B cell (primary cell): ENCODE measurements at regions not wholly inside any gene's neighbourhood (a gene's known extent, or its start where the extent isn't known, plus 50 kb on each side); places are given as distances from the start of the nearest gene placed in this dataset.

Experiments used
- ATAC-seq: fragments of 200-7000 bp; cut with Tn5 transposase; one replicate; pipeline ENCODE4 v1.10.0; 2021; ENCODE audit warnings: low read depth, mild to moderate bottlenecking, moderate number of reproducible peaks, moderate library complexity
- CTCF ChIA-PET: fragments of 350-600 bp; sonication (Branson Sonifier 250); formaldehyde crosslinking; loops from one replicate; lab custom pipeline; 2021; ENCODE audit warnings: antibody characterized with exemption, inconsistent platforms; lab: Charles Lee
- POLR2A ChIA-PET: fragments of 350-600 bp; sonication (Branson Sonifier 250); formaldehyde crosslinking; loops from one replicate; lab custom pipeline; 2021; ENCODE audit warnings: antibody characterized with exemption; lab: Charles Lee
- DNase-seq: peaks from one replicate; pipeline ENCODE4 v3.0.0; 2013
- H2AFZ ChIP-seq: 2 replicates; pipeline ENCODE4 v1.6.1; 2012; ENCODE audit warnings: mild to moderate bottlenecking, low read depth, low read length; ENCODE audit not compliant: insufficient read depth, poor library complexity, severe bottlenecking
- H3K27ac ChIP-seq, 2 donors: 1 replicate in 1 of 2; 2 replicates in 1 of 2; pipeline ENCODE4 v1.5.1; 2012 to 2013; ENCODE audit warnings: low read length in 2 of 2, mild to moderate bottlenecking in 2 of 2, moderate library complexity in 1 of 2
- H3K27me3 ChIP-seq, 4 experiments: fragments of 200-600 bp in 1 of 4; sonication (generic) in 1 of 4; replicated peaks in 1 of 4; 1 replicate in 2 of 4; 2 replicates in 2 of 4; pipeline versions ENCODE4 v1.6.1 to v1.7.0; 2013 to 2016; ENCODE audit warnings: low read length in 3 of 4, mild to moderate bottlenecking in 2 of 4, mixed read lengths in 1 of 4, moderate library complexity in 1 of 4; ENCODE audit not compliant: insufficient read depth in 4 of 4, control insufficient read depth in 3 of 4; ENCODE audit errors: control extremely low read depth in 1 of 4
- H3K36me3 ChIP-seq, 2 experiments: replicated peaks in 1 of 2; 1 replicate in 1 of 2; 2 replicates in 1 of 2; pipeline versions ENCODE4 v1.6.1 to v1.7.1; 2013; ENCODE audit warnings: low read length in 1 of 2; ENCODE audit not compliant: insufficient read depth in 2 of 2, control insufficient read depth in 1 of 2; ENCODE audit errors: control extremely low read depth in 1 of 2, extremely low read depth in 1 of 2
- H3K4me1 ChIP-seq, 2 donors: fragments of 200-600 bp in 1 of 2; sonication (generic) in 1 of 2; 1 replicate in 1 of 2; 2 replicates in 1 of 2; pipeline versions ENCODE4 v1.5.1 to v1.6.1; 2013 to 2017; ENCODE audit warnings: low read length in 2 of 2; ENCODE audit not compliant: control insufficient read depth in 2 of 2, insufficient read depth in 2 of 2
- H3K4me2 ChIP-seq: replicated peaks from 2 replicates; pipeline ENCODE3; 2012; ENCODE audit warnings: mild to moderate bottlenecking, low read depth, low read length; ENCODE audit not compliant: poor library complexity, severe bottlenecking
- H3K4me3 ChIP-seq, 5 experiments: fragments of 200-600 bp in 1 of 5; sonication (generic) in 1 of 5; 1 replicate in 3 of 5; 2 replicates in 2 of 5; pipeline versions ENCODE4 v1.5.1 to v1.7.0; 2011 to 2016; ENCODE audit warnings: low read length in 4 of 5, mild to moderate bottlenecking in 4 of 5, low read depth in 2 of 5, control low read depth in 1 of 5, moderate library complexity in 1 of 5; ENCODE audit not compliant: insufficient read depth in 1 of 5; ENCODE audit errors: control extremely low read depth in 1 of 5, extremely low read depth in 1 of 5
- H3K79me2 ChIP-seq: fragments of 200-600 bp; sonication (generic); one replicate; pipeline ENCODE4 v1.6.0; 2016; ENCODE audit warnings: low read length; ENCODE audit not compliant: control insufficient read depth, insufficient read depth
- H3K9ac ChIP-seq: fragments of 200-600 bp; sonication (generic); 2 replicates; pipeline ENCODE4 v1.6.1; 2017; ENCODE audit warnings: mild to moderate bottlenecking, low read length, moderate library complexity
- H3K9me3 ChIP-seq, 3 donors: one replicate each; pipeline versions ENCODE4 v1.6.1 to v1.7.1; 2013; ENCODE audit warnings: low read length in 2 of 3; ENCODE audit not compliant: control insufficient read depth in 2 of 3, insufficient read depth in 1 of 3; ENCODE audit errors: control extremely low read depth in 1 of 3
- H4K20me1 ChIP-seq: 2 replicates; pipeline ENCODE4 v1.6.0; 2012; ENCODE audit warnings: mild to moderate bottlenecking, low read length; ENCODE audit not compliant: insufficient read depth, control insufficient read depth, poor library complexity, severe bottlenecking
- H3K27ac Mint-ChIP-seq: one replicate; pipeline ENCODE4 v1.8.0; 2021; ENCODE audit warnings: mixed read lengths
- H3K27me3 Mint-ChIP-seq: one replicate; pipeline ENCODE4 v1.8.0; 2021; ENCODE audit warnings: mixed read lengths
- H3K4me1 Mint-ChIP-seq: one replicate; pipeline ENCODE4 v1.8.0; 2021; ENCODE audit warnings: mixed read lengths
- H3K4me3 Mint-ChIP-seq: one replicate; pipeline ENCODE4 v1.8.0; 2021; ENCODE audit warnings: mixed read lengths
- H3K9me3 Mint-ChIP-seq: one replicate; pipeline ENCODE4 v1.8.0; 2022; ENCODE audit warnings: mixed read lengths; ENCODE audit not compliant: insufficient read depth
- EZH2 ChIP-seq: IDR thresholded peaks from 2 replicates; pipeline ENCODE4 v1.6.1; 2012; ENCODE audit warnings: borderline replicate concordance, low read depth, mild to moderate bottlenecking, moderate library complexity, low read length; ENCODE audit not compliant: insufficient read depth, poor library complexity, severe bottlenecking
- WGBS: methylation state at CpG from one replicate; pipeline ENCODE4 v1.1.5; 2013; ENCODE audit warnings: missing lambda C conversion rate; ENCODE audit not compliant: insufficient coverage; 5-methylcytosine and 5-hydroxymethylcytosine counted together
- intact Hi-C: fragments of 100-400 bp; cut with micrococcal nuclease; formaldehyde crosslinking; loops from one replicate; pipeline ENCODE4 v1.10.0; 2022
- TF ChIP-seq, protein P1 (sequence below): fragments of 200-600 bp; IDR thresholded peaks from one replicate; pipeline ENCODE4 v1.8.0; 2022; ENCODE audit warnings: antibody characterized with exemption, mild to moderate bottlenecking

DNA sequence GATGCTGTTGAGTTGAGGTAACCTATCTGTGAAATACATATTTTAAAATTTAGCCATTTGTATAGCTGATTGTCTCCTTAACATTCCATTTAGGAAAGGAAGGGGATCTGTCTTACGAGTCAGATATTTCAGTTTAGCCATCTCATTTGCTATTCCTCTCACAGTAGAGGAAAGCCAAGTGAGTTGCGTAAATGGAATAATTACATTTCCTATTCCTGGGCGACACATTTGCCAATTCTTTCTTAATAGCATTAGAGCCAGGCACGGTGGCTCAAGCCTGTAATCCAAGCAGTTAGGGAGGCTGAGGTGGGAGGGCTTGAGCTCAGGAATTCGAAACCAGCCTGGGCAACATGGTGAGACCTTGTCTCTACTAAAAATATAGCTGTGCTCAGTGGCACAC lies 116.3 kb downstream of the TMX1 start:
- TF ChIP-seq EZH2 = no peak
- TF ChIP-seq, protein P1, sequence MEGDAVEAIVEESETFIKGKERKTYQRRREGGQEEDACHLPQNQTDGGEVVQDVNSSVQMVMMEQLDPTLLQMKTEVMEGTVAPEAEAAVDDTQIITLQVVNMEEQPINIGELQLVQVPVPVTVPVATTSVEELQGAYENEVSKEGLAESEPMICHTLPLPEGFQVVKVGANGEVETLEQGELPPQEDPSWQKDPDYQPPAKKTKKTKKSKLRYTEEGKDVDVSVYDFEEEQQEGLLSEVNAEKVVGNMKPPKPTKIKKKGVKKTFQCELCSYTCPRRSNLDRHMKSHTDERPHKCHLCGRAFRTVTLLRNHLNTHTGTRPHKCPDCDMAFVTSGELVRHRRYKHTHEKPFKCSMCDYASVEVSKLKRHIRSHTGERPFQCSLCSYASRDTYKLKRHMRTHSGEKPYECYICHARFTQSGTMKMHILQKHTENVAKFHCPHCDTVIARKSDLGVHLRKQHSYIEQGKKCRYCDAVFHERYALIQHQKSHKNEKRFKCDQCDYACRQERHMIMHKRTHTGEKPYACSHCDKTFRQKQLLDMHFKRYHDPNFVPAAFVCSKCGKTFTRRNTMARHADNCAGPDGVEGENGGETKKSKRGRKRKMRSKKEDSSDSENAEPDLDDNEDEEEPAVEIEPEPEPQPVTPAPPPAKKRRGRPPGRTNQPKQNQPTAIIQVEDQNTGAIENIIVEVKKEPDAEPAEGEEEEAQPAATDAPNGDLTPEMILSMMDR = no peak
- DNase-seq (no peak), ATAC-seq (no peak)
- no peaks in the 10 kb centered on the region for H4K20me1 ChIP-seq
- POLR2A ChIA-PET = no interaction called here
- no peaks in the 10 kb centered on the region for H3K4me1 ChIP-seq
- H3K9me3 Mint-ChIP-seq = no peaks in the 10 kb centered on the region
- H3K9me3 ChIP-seq = no peaks in the 10 kb centered on the region
- intact Hi-C loops = no loop called here
- H3K4me3 Mint-ChIP-seq = no peak overlapping the region
- no peak overlapping the region for H3K27ac Mint-ChIP-seq
- WGBS = 70% methylated on average over 2 of the region's 5 CpGs
- no peaks in the 10 kb centered on the region for H3K4me1 Mint-ChIP-seq
- peaks cover 20% of the 10 kb centered on the region for H3K27me3 Mint-ChIP-seq
- H3K79me2 ChIP-seq = no peaks in the 10 kb centered on the region
- no peak overlapping the region for H2AFZ ChIP-seq
- H3K36me3 ChIP-seq = no peaks in the 10 kb centered on the region
- no peak overlapping the region for H3K4me3 ChIP-seq
- CTCF ChIA-PET = interaction anchor here (0.9 kb wide), 1 partner anchor 1949 kb away, joined by 3 read pairs; no protein-coding TSS in a partner anchor
- H3K27ac ChIP-seq = no peak overlapping the region
- no peaks in the 10 kb centered on the region for H3K27me3 ChIP-seq
- H3K9ac ChIP-seq = no peak overlapping the region
- H3K4me2 ChIP-seq = no peak overlapping the region

DNA sequence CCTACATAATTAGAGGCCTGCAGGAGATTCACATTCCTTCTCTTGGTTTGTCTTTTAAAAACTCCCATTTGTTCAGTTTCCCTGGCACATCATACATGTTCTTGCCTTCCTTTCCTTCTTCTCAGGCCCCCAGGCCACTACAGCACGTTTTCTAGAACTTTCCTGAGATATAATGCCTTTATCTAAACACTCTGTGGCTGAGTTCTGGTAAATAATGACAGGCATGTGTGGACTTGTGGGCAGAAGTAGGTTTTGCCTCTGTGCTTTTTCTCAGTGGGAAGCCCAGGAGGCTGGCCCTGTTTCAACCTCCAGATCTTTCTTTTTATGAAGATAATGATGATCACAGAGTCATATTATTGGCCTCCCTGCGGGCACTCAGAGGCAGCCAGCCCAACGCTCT lies 117.2 kb downstream of the TMX1 start:
- Mint-ChIP-seq H3K4me1 (no peaks in the 10 kb centered on the region), H3K4me3 (no peak overlapping the region), H3K27ac (no peak overlapping the region), H3K9me3 (no peaks in the 10 kb centered on the region), H3K27me3 (peaks cover 24% of the 10 kb centered on the region)
- intact Hi-C loops = no loop called here
- H3K4me1 ChIP-seq = no peaks in the 10 kb centered on the region
- H3K9ac ChIP-seq = no peak overlapping the region
- no peaks in the 10 kb centered on the region for H3K36me3 ChIP-seq
- ATAC-seq = no peak
- WGBS = no CpG with 5 or more reads among the region's 3 CpGs
- H3K27ac ChIP-seq = no peak overlapping the region
- H3K4me2 ChIP-seq = no peak overlapping the region
- H2AFZ ChIP-seq = no peak overlapping the region
- POLR2A ChIA-PET = no interaction called here
- no peak overlapping the region for H3K4me3 ChIP-seq
- no peaks in the 10 kb centered on the region for H3K9me3 ChIP-seq
- CTCF ChIA-PET = no interaction called here
- no peaks in the 10 kb centered on the region for H3K79me2 ChIP-seq
- TF ChIP-seq, protein P1 = no peak
- TF ChIP-seq EZH2 = no peak
- no peak for DNase-seq
- no peaks in the 10 kb centered on the region for H3K27me3 ChIP-seq
- no peaks in the 10 kb centered on the region for H4K20me1 ChIP-seq
